ENCODE measurements at regions not wholly inside any gene's neighbourhood (a gene's known extent, or its start where the extent isn't known, plus 50 kb on each side); places are given as distances from the start of the nearest gene placed in this dataset.

GRCh38 chr11:70607561-70607960, 209.2 kb downstream of the CTTN start:
- H3K4me2 ChIP-seq (ENCODE audit: low read length), result no peak overlapping the region
- no peaks in the 10 kb centered on the region for H3K9me2 ChIP-seq (ENCODE audit: insufficient read depth)
- no peak overlapping the region for H2AFZ ChIP-seq (ENCODE audit: low read depth, low read length, poor library complexity, severe bottlenecking)
- H4K20me1 ChIP-seq (ENCODE audit: insufficient read depth), result no peaks in the 10 kb centered on the region
- no peak for DNase-seq (ENCODE audit: low read depth, low spot score)
- no peaks in the 10 kb centered on the region for H3K36me3 ChIP-seq (ENCODE audit: control insufficient read depth in 1 of 2, insufficient read depth in 2 of 2, low read length in 2 of 2)
- intact Hi-C loops (cut with micrococcal nuclease), result no loop called here
- H3K27me3 ChIP-seq (ENCODE audit: insufficient read depth, low read length), result no peaks in the 10 kb centered on the region
- no peaks in the 10 kb centered on the region for H3K79me2 ChIP-seq (ENCODE audit: insufficient read depth, low read length)
- no peak for ATAC-seq
- TF ChIP-seq MAX (IDR thresholded peaks at IDR 0.05) (no peak), RAD21 (IDR thresholded peaks at IDR 0.05; ENCODE audit: low read depth) (no peak), EZH2phosphoT487 (IDR thresholded peaks at IDR 0.05; ENCODE audit: borderline replicate concordance) (no peak), ATF3 (IDR thresholded peaks at IDR 0.05) (no peak), POLR2AphosphoS5 (IDR thresholded peaks at IDR 0.05; ENCODE audit: low read depth, low read length) (no peak), ZFX (IDR thresholded peaks at IDR 0.05) (no peak), FOSL1 (IDR thresholded peaks at IDR 0.05; ENCODE audit: low read depth) (no peak), ELF1 (IDR thresholded peaks at IDR 0.05; ENCODE audit: borderline replicate concordance, low read depth) (no peak), SIN3A (IDR thresholded peaks at IDR 0.05; ENCODE audit: low read depth) (no peak), REST (IDR thresholded peaks at IDR 0.05; ENCODE audit: low read depth) (no peak), ZNF274 (IDR thresholded peaks at IDR 0.05; ENCODE audit: low read depth, low read length) (no peak), CEBPB (IDR thresholded peaks at IDR 0.05; ENCODE audit: low read depth) (no peak), YY1 (IDR thresholded peaks at IDR 0.05; ENCODE audit: extremely low read depth, insufficient replicate concordance, low read depth, low read length) (no peak), SP1 (IDR thresholded peaks at IDR 0.05; ENCODE audit: low read depth) (no peak), JUND (IDR thresholded peaks at IDR 0.05) (no peak), TCF7L2 (IDR thresholded peaks at IDR 0.05; ENCODE audit: borderline replicate concordance, extremely low read depth, insufficient read depth, insufficient read length) (no peak), POLR2A (IDR thresholded peaks at IDR 0.05; ENCODE audit: borderline replicate concordance, extremely low read depth, insufficient read depth, insufficient read length) (no peak), CBX3 (IDR thresholded peaks at IDR 0.05; ENCODE audit: low read depth) (no peak), EGR1 (IDR thresholded peaks at IDR 0.05; ENCODE audit: low read depth) (no peak)
- H3K4me3 ChIP-seq (replicated peaks in 1 of 2; ENCODE audit: low read depth in 1 of 2, low read length in 2 of 2), result no peak overlapping the region
- ChIA-PET CTCF (no interaction called here), RAD21 (ENCODE audit: low non-redundant PET in 1 of 2, low total read pairs in 2 of 2, uncharacterized antibody in 2 of 2, unreplicated experiment in 2 of 2) (no interaction called here), POLR2A (no interaction called here)
- H3K9me3 ChIP-seq (ENCODE audit: control insufficient read depth in 1 of 2, insufficient read depth in 1 of 2, low read depth in 1 of 2, low read length in 2 of 2), result no peaks in the 10 kb centered on the region
- BruUV-seq (replicated peaks), result no TSS peak
- H3K27ac ChIP-seq (ENCODE audit: low read depth, low read length), result no peak overlapping the region
- no peaks in the 10 kb centered on the region for H3K4me1 ChIP-seq (ENCODE audit: control insufficient read depth in 1 of 2, insufficient read depth in 2 of 2, low read length in 2 of 2)
- H3K9ac ChIP-seq (ENCODE audit: low read length), result no peak overlapping the region
